Mesothelial cell of epicardium (in vitro differentiated cells): ENCODE measurements at regions not wholly inside any gene's neighbourhood (a gene's known extent, or its start where the extent isn't known, plus 50 kb on each side); places are given as distances from the start of the nearest gene placed in this dataset.
A peak's percentile ranks its signal among the peaks of the same experiment; 100 is the strongest.
"Not testable (repeated sequence)": the region's sequence is repeated elsewhere in the genome, so short reads cannot be mapped to it uniquely, and the experiment has no call there.

Experiments
- DNase-seq, 2 experiments: peaks; one replicate each; pipeline ENCODE4 v3.0.0; 2021; ENCODE audit warnings: low spot score in 2 of 2; ENCODE audit not compliant: unreplicated experiment in 2 of 2
- H3K27ac Mint-ChIP-seq: 2 replicates; pipeline ENCODE4 v1.8.0; 2021; ENCODE audit warnings: mixed read lengths
- H3K27me3 Mint-ChIP-seq: 2 replicates; pipeline ENCODE4 v1.8.0; 2021; ENCODE audit warnings: low read depth, mixed read lengths
- H3K36me3 Mint-ChIP-seq: 2 replicates; pipeline ENCODE4 v1.8.0; 2021; ENCODE audit warnings: mixed read lengths
- H3K4me1 Mint-ChIP-seq: 2 replicates; pipeline ENCODE4 v1.8.0; 2021; ENCODE audit warnings: mixed read lengths
- H3K4me3 Mint-ChIP-seq: 2 replicates; pipeline ENCODE4 v1.8.0; 2021; ENCODE audit warnings: mild to moderate bottlenecking, moderate library complexity, mixed read lengths
- H3K9me3 Mint-ChIP-seq: 2 replicates; pipeline ENCODE4 v1.8.0; 2021; ENCODE audit warnings: mixed read lengths
- TF ChIP-seq, protein P1 (sequence below): fragments of 200-600 bp; sonication (generic); IDR thresholded peaks from one replicate; pipeline ENCODE4 v1.5.0; 2021; ENCODE audit warnings: antibody characterized with exemption; ENCODE audit not compliant: unreplicated experiment

DNA sequence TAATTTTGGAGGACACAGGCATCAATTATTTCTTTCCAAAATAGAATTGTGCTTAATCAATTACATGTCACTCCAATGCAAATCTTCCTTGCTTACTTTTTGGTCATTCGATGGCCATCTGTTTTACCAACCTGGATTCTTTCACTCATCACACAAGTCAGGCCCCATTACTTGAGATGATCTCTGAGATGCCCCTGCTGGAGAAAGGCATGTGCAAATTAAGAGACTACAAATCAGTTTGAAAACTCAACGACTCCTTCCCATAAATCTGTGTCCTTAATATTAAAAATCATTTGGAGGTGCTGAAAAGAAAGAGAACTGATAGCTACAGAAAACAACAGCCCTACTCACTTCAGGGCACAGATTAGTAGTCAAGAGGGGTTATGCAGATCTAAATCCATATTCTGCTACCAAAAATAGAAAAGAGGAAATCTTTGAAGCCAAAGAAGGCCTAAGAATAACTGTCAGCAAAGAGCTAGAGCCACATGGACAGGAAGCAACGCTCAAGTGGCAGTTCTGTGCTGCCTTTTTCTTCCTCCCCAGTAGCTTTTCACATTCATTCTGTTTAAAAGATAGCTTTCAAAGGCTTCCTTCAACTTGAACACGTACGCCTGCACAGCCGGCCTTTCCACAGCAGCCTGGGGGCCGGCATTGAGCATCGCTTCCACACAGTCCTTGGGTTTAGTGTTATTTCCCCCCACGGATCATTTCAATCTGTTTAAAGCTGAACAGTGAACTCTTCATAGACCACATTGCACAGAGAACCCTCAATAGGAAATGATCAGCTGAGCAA, 79.3 kb upstream of the MAP3K1 start:
- Mint-ChIP-seq H3K4me1 (peaks cover 56% of the 10 kb centered on the region), H3K27me3 (no peaks in the 10 kb centered on the region), H3K36me3 (peaks cover 1% of the 10 kb centered on the region), H3K4me3 (no peak overlapping the region), H3K9me3 (peaks cover 2% of the 10 kb centered on the region), H3K27ac (peak overlapping the region; percentile 52)
- DNase-seq, result no peak
- TF ChIP-seq, protein P1, sequence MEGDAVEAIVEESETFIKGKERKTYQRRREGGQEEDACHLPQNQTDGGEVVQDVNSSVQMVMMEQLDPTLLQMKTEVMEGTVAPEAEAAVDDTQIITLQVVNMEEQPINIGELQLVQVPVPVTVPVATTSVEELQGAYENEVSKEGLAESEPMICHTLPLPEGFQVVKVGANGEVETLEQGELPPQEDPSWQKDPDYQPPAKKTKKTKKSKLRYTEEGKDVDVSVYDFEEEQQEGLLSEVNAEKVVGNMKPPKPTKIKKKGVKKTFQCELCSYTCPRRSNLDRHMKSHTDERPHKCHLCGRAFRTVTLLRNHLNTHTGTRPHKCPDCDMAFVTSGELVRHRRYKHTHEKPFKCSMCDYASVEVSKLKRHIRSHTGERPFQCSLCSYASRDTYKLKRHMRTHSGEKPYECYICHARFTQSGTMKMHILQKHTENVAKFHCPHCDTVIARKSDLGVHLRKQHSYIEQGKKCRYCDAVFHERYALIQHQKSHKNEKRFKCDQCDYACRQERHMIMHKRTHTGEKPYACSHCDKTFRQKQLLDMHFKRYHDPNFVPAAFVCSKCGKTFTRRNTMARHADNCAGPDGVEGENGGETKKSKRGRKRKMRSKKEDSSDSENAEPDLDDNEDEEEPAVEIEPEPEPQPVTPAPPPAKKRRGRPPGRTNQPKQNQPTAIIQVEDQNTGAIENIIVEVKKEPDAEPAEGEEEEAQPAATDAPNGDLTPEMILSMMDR, result no peak

DNA sequence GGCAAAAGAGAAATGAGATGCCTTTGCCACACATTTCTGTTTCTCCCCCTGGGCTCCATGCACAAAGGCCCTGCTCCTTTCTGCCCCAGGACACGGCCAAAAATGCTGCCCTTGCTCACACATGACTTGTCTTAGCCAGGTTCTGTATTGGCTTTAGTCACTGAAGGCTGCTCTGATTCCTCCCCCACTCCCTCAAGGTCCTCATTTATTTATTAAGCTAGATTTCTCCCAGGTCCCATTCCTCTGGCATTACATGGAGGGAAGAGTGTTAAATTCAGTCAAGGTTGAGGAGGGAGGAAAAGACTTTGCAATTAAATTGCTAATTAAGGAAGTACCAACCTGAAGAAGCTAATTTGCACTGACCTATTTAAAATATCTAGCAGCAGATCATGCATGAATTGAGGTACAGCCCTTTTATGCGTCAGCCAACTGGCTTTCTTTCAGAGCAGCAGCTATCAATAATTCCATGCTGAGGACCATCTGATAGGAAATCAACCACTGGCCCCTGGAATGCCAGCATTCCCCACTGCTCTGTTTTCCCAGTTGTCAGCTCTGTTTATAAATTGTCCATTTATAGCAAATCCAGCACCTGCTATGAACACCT, 81.2 kb upstream of the MAP3K1 start:
- H3K4me3 Mint-ChIP-seq, result no peak overlapping the region
- peaks cover 49% of the 10 kb centered on the region for H3K4me1 Mint-ChIP-seq
- TF ChIP-seq, protein P1, result no peak
- H3K27ac Mint-ChIP-seq, result no peak overlapping the region
- H3K9me3 Mint-ChIP-seq, result peaks cover 3% of the 10 kb centered on the region
- DNase-seq, result no peak
- no peaks in the 10 kb centered on the region for H3K27me3 Mint-ChIP-seq
- H3K36me3 Mint-ChIP-seq, result peaks cover 4% of the 10 kb centered on the region

DNA sequence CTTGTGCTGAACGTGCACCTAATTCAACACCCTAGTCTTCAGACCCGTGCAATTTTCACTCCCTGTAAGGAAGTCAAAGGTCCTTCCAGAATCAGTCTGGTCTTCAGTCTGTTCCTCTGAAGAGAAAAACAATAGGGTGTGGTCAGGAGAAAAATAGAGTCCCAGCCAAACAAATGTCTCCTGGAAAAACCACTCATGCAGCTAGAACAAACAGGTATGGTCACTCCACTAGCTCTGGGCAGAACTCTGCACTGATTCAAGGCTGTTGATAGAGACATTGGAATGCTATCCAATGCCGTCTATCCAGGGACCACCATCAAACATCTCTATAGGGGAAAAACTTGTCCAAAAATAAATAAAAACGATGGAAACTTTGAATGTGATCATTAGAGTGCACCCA, 81.8 kb upstream of the MAP3K1 start:
- Mint-ChIP-seq H3K36me3 (peaks cover 4% of the 10 kb centered on the region), H3K4me1 (peaks cover 49% of the 10 kb centered on the region), H3K4me3 (no peak overlapping the region), H3K27me3 (no peaks in the 10 kb centered on the region), H3K9me3 (peaks cover 3% of the 10 kb centered on the region), H3K27ac (no peak overlapping the region)
- TF ChIP-seq, protein P1, result no peak
- DNase-seq, result no peak

DNA sequence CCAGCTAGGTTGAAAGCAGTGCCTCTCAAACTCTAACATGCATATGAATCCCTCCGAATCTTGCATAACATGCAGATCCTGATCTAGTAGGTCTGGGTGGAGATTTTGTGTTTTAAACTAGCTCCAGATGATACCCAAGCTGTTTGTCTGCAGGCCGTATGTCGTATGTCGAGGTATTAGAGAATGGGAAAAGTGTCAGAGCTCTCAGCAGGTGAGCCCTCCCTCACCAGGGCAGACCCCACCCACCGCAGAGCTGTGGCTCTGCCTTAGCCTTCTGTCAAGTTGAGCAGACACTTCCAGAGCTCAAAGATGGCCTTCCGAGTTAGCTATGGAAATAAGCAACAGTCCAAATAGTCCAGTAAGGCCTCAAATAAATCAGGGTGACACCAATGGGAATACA, 83.2 kb upstream of the MAP3K1 start:
- Mint-ChIP-seq H3K36me3 (peaks cover 4% of the 10 kb centered on the region), H3K4me3 (no peak overlapping the region), H3K4me1 (peaks cover 37% of the 10 kb centered on the region), H3K27me3 (no peaks in the 10 kb centered on the region), H3K27ac (no peak overlapping the region), H3K9me3 (peaks cover 3% of the 10 kb centered on the region)
- no peak for DNase-seq
- TF ChIP-seq, protein P1, result no peak

DNA sequence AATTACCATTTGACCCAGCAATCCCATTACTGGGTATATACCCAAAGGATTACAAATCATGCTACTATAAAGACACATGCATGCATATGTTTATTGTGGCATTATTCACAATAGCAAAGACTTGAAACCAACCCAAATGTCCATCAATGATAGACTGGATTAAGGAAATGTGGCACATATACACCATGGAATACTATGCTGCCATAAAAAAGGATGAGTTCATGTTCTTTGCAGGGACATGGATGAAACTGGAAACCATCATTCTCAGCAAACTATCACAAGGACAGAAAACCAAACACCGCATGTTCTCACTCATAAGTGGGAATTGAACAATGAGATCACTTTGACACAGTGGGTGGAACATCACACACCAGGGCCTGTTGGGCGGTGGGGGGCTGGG, 83.9 kb upstream of the MAP3K1 start:
- not testable (repeated sequence) for H3K36me3 Mint-ChIP-seq, H3K27me3 Mint-ChIP-seq, H3K4me3 Mint-ChIP-seq, H3K9me3 Mint-ChIP-seq, DNase-seq, H3K27ac Mint-ChIP-seq
- H3K4me1 Mint-ChIP-seq, result peaks cover 31% of the 10 kb centered on the region

DNA sequence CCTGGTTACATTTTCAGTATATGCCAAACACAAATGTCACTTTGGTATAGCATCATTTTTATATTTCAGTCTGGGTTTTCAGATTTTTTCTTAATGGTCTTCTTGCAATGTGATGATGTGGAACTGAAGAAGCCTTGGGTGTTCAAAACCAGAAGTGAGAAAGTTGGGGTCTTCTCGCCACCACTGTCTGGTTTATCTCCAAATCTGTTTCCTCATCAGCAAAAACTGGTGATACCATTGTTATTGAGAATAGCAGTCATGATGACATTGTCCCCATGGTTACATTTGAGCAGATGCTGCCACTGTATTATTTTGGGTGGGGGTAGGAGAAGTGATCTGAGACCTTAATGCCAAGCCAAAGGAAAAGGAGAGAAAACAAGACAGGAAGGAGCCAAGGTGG, 85.9 kb upstream of the MAP3K1 start:
- peaks cover 4% of the 10 kb centered on the region for H3K36me3 Mint-ChIP-seq
- TF ChIP-seq, protein P1, result no peak
- H3K4me1 Mint-ChIP-seq, result peaks cover 22% of the 10 kb centered on the region
- no peaks in the 10 kb centered on the region for H3K27me3 Mint-ChIP-seq
- no peak for DNase-seq
- H3K9me3 Mint-ChIP-seq, result peaks cover 7% of the 10 kb centered on the region
- no peak overlapping the region for H3K4me3 Mint-ChIP-seq
- H3K27ac Mint-ChIP-seq, result no peak overlapping the region
